Right atrium auricular region (tissue), 2 donors: ENCODE measurements at regions not wholly inside any gene's neighbourhood (a gene's known extent, or its start where the extent isn't known, plus 50 kb on each side); places are given as distances from the start of the nearest gene placed in this dataset.
"Not testable (repeated sequence)": the region's sequence is repeated elsewhere in the genome, so short reads cannot be mapped to it uniquely, and the experiment has no call there.

Experiments
- DNase-seq: peaks from one replicate; pipeline ENCODE4 v3.0.0-alpha.2; 2019; ENCODE audit warnings: low spot score
- H3K27ac ChIP-seq, 2 donors: fragments of 200-600 bp; sonication (generic); 1 replicate in 1 of 2; 2 replicates in 1 of 2; pipeline ENCODE4 v1.5.1; 2016 to 2019
- H3K27me3 ChIP-seq, 2 donors: fragments of 200-600 bp; sonication (generic); one replicate each; pipeline versions ENCODE4 v1.5.1 to v1.6.0; 2017 to 2019
- H3K36me3 ChIP-seq: fragments of 200-600 bp; sonication (generic); one replicate; pipeline ENCODE4 v1.5.1; 2016
- H3K4me1 ChIP-seq, 2 donors: fragments of 200-600 bp; sonication (generic); one replicate each; pipeline versions ENCODE4 v1.5.1 to v1.6.0; 2017 to 2019
- H3K4me3 ChIP-seq, 2 donors: fragments of 200-600 bp; sonication (generic); 1 replicate in 1 of 2; 2 replicates in 1 of 2; pipeline ENCODE4 v1.5.1; 2017 to 2019; ENCODE audit warnings: mild to moderate bottlenecking in 1 of 2, moderate library complexity in 1 of 2
- H3K9me3 ChIP-seq, 2 donors: fragments of 200-600 bp; sonication (generic); one replicate each; pipeline ENCODE4 v1.5.1; 2019
- microRNA-seq, 2 donors: library from miRNA; unstranded; fragments of <30 nt; microRNA quantifications; one replicate each; pipeline ENCODE4, GENCODE V29; 2016 to 2017; ENCODE audit warnings: borderline number of aligned reads in 2 of 2, borderline replicate concordance in 1 of 2

DNA sequence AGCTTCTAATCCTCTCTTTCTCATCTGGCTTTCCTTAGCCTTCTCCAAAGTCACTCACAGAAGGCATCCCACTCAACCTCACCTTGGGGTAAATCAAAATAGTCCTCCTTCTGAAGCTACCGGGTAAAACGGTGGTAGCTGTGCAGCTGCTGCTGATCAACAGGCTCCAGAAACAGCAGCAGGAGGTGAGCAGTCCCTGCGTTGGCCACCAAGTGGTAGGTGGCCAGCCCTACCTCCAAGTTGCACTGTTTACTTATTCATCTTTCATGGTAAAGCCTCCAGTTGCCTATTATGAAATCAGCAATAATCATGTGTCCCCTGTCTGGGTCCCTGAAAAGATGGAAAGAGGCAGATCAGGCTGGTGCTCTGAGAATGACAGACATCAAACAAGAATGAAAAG, 125.1 kb upstream of the POTEB2 start:
- not testable (repeated sequence) for H3K36me3 ChIP-seq, H3K27ac ChIP-seq, DNase-seq, H3K4me1 ChIP-seq, H3K27me3 ChIP-seq, H3K9me3 ChIP-seq, H3K4me3 ChIP-seq

DNA sequence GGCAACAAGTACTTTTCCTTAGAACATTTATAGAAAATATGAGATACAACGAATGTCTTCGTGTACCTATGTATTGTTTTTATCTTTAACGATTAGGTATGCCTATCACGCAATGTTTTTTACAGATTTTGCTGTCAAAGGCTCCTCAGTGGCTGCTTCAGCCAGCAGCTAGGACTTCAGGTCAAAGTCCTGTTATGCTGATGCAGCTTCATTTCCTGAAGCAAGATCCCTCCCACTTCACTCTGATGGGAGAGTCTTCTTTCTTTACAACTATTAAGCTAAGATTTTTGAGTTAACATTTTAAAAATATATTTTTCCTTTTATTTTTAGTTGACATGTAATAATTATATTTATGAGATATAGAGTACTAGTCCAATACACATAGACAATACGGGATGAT, 120.7 kb upstream of the POTEB2 start:
- not testable (repeated sequence) for H3K9me3 ChIP-seq, H3K4me3 ChIP-seq, DNase-seq, H3K27me3 ChIP-seq, H3K4me1 ChIP-seq, H3K36me3 ChIP-seq, H3K27ac ChIP-seq

- DNase-seq, H3K36me3 ChIP-seq, H3K27ac ChIP-seq, H3K27me3 ChIP-seq, H3K4me1 ChIP-seq, H3K4me3 ChIP-seq, H3K9me3 ChIP-seq: not testable (repeated sequence)
Measured at GRCh38 chr15:20978057-20978456, 111.9 kb upstream of the POTEB2 start.

- not testable (repeated sequence) for DNase-seq, H3K4me3 ChIP-seq, H3K27ac ChIP-seq, H3K36me3 ChIP-seq, H3K9me3 ChIP-seq, H3K4me1 ChIP-seq, H3K27me3 ChIP-seq
Measured at GRCh38 chr15:20972762-20973161, 106.6 kb upstream of the POTEB2 start.

GRCh38 chr15:20959299-20959698, 93.2 kb upstream of the POTEB2 start:
- not testable (repeated sequence) for H3K27ac ChIP-seq, H3K36me3 ChIP-seq, DNase-seq, H3K4me1 ChIP-seq, H3K9me3 ChIP-seq, H3K27me3 ChIP-seq, H3K4me3 ChIP-seq

- H3K36me3 ChIP-seq, H3K4me1 ChIP-seq, H3K27me3 ChIP-seq, DNase-seq, H3K27ac ChIP-seq, H3K9me3 ChIP-seq, H3K4me3 ChIP-seq: not testable (repeated sequence)
Measured at GRCh38 chr15:20929322-20929721, 63.2 kb upstream of the POTEB2 start.

Small RNAs in the stretch of these regions (microRNA-seq; reads per million reads assigned to microRNA genes)
- gene MIR5701-1 = 0 reads per million in 2 donors
